GM06990 (cell line): ENCODE measurements at regions not wholly inside any gene's neighbourhood (a gene's known extent, or its start where the extent isn't known, plus 50 kb on each side); places are given as distances from the start of the nearest gene placed in this dataset.

Experiments
- DNase-seq: peaks from one replicate; pipeline ENCODE4 v3.0.0-alpha.2; 2011; ENCODE audit not compliant: insufficient read length; ENCODE audit errors: extremely low read depth
- H3K27me3 ChIP-seq: replicated peaks from 2 replicates; pipeline ENCODE4 v1.6.0; 2011; ENCODE audit warnings: low read length; ENCODE audit not compliant: control insufficient read depth, insufficient read depth
- H3K36me3 ChIP-seq: 2 replicates; pipeline ENCODE4 v1.5.1; 2011; ENCODE audit warnings: low read length; ENCODE audit not compliant: control insufficient read depth, insufficient read depth
- H3K4me3 ChIP-seq: replicated peaks from 2 replicates; pipeline ENCODE4 v1.5.1; 2011; ENCODE audit warnings: low read depth, mild to moderate bottlenecking, control low read depth, low read length
- CTCF ChIP-seq: IDR thresholded peaks from 2 replicates; pipeline ENCODE4 v1.5.1; 2011; ENCODE audit warnings: low read length, control low read depth, mild to moderate bottlenecking, inconsistent platforms; ENCODE audit not compliant: insufficient read depth, poor library complexity, severe bottlenecking

GRCh38 chr5:153094333-153094732 lies 396.1 kb upstream of the GRIA1 start:
- no peaks in the 10 kb centered on the region for H3K27me3 ChIP-seq
- no peak overlapping the region for H3K4me3 ChIP-seq
- no peak for TF ChIP-seq CTCF
- DNase-seq = no peak
- H3K36me3 ChIP-seq = no peaks in the 10 kb centered on the region

GRCh38 chr5:153096381-153096780 lies 394.1 kb upstream of the GRIA1 start:
- no peaks in the 10 kb centered on the region for H3K27me3 ChIP-seq
- no peak for TF ChIP-seq CTCF
- H3K36me3 ChIP-seq = no peaks in the 10 kb centered on the region
- DNase-seq = no peak
- no peak overlapping the region for H3K4me3 ChIP-seq

GRCh38 chr5:153099328-153099727 lies 391.1 kb upstream of the GRIA1 start:
- Histone ChIP-seq H3K4me3 (no peak overlapping the region), H3K36me3 (no peaks in the 10 kb centered on the region), H3K27me3 (no peaks in the 10 kb centered on the region)
- no peak for TF ChIP-seq CTCF
- DNase-seq = no peak

GRCh38 chr5:153101235-153102180 lies 389.0 kb upstream of the GRIA1 start:
- H3K36me3 ChIP-seq = no peaks in the 10 kb centered on the region
- TF ChIP-seq CTCF = no peak
- no peak for DNase-seq
- no peak overlapping the region for H3K4me3 ChIP-seq
- H3K27me3 ChIP-seq = no peaks in the 10 kb centered on the region

GRCh38 chr5:153116916-153117315 lies 373.6 kb upstream of the GRIA1 start:
- no peak for DNase-seq
- H3K4me3 ChIP-seq = no peak overlapping the region
- TF ChIP-seq CTCF = no peak
- H3K36me3 ChIP-seq = no peaks in the 10 kb centered on the region
- no peaks in the 10 kb centered on the region for H3K27me3 ChIP-seq

GRCh38 chr5:153118018-153118417 lies 372.5 kb upstream of the GRIA1 start:
- no peak for DNase-seq
- Histone ChIP-seq H3K36me3 (no peaks in the 10 kb centered on the region), H3K4me3 (no peak overlapping the region), H3K27me3 (no peaks in the 10 kb centered on the region)
- TF ChIP-seq CTCF = no peak
